ENCODE measurements at regions not wholly inside any gene's neighbourhood (a gene's known extent, or its start where the extent isn't known, plus 50 kb on each side); places are given as distances from the start of the nearest gene placed in this dataset. TPM values are rescaled to one million over a fixed set of nuclear protein-coding genes. Genes with fewer than 3 reads are reported as not detected.
"Not testable (repeated sequence)": the region's sequence is repeated elsewhere in the genome, so short reads cannot be mapped to it uniquely, and the experiment has no call there.

DNA sequence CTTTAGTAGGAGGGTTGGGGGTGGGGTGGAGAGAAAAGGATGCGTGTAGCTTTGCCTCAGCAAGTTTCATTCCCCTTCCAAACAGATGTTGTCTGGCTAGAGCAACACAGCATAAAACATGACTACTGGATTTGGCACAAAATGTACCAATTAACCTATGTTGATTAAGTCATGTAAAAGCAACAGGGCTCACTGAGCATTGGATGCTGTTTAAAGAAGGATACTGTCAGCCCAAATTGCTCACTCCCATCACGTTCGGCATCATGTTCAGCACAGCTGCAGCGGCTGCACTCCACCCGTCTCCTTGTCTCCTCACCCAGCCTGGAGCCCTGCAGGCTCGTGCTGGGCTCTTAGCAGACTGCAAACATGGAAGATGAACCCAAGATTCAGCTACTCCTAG lies 77.5 kb downstream of the DLEU7 start:
- Histone ChIP-seq H3K4me2 (ENCODE audit: insufficient read depth, low read length) (no peak overlapping the region), H2AFZ (ENCODE audit: low read length) (no peak overlapping the region), H3K79me2 (ENCODE audit: insufficient read depth, low read length) (no peaks in the 10 kb centered on the region), H3K9me3 (ENCODE audit: low read depth, low read length) (no peaks in the 10 kb centered on the region), H4K20me1 (ENCODE audit: insufficient read depth, low read length) (no peaks in the 10 kb centered on the region), H3K4me1 (ENCODE audit: insufficient read depth, low read length) (no peaks in the 10 kb centered on the region), H3K36me3 (ENCODE audit: insufficient read depth, low read length) (no peaks in the 10 kb centered on the region), H3K27ac (ENCODE audit: low read depth, low read length) (no peak overlapping the region), H3K27me3 (ENCODE audit: insufficient read depth, low read length) (no peaks in the 10 kb centered on the region), H3K4me3 (ENCODE audit: insufficient read depth, low read length) (no peak overlapping the region)
- TF ChIP-seq, protein P1, sequence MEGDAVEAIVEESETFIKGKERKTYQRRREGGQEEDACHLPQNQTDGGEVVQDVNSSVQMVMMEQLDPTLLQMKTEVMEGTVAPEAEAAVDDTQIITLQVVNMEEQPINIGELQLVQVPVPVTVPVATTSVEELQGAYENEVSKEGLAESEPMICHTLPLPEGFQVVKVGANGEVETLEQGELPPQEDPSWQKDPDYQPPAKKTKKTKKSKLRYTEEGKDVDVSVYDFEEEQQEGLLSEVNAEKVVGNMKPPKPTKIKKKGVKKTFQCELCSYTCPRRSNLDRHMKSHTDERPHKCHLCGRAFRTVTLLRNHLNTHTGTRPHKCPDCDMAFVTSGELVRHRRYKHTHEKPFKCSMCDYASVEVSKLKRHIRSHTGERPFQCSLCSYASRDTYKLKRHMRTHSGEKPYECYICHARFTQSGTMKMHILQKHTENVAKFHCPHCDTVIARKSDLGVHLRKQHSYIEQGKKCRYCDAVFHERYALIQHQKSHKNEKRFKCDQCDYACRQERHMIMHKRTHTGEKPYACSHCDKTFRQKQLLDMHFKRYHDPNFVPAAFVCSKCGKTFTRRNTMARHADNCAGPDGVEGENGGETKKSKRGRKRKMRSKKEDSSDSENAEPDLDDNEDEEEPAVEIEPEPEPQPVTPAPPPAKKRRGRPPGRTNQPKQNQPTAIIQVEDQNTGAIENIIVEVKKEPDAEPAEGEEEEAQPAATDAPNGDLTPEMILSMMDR (IDR thresholded peaks at IDR 0.05; ENCODE audit: extremely low read depth, low read depth, low read length): no peak
- DNase-seq (ENCODE audit: insufficient read length, low spot score, missing footprints): no peak

DNA sequence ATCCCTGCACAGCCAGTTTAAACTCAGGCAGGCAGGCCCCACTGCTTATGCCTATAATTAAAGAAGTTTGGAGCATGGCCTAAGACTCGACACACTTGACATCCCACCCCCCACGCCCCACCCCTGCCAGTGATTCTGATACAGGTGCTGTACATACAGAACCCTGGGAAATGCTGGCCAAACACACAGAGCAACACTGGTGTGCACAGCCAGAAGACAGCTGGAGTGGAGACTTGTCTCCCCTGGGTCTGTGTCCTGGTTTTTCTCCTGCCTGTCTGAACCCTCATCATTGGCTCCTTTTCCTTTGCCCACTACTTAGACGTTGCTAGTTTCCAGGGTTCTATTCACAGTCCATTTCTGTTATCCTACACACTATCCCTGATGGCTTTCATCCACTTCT lies 76.8 kb downstream of the DLEU7 start:
- TF ChIP-seq, protein P1 (IDR thresholded peaks at IDR 0.05; ENCODE audit: extremely low read depth, low read depth, low read length): no peak
- no peaks in the 10 kb centered on the region for H3K4me1 ChIP-seq (ENCODE audit: insufficient read depth, low read length)
- no peaks in the 10 kb centered on the region for H3K9me3 ChIP-seq (ENCODE audit: low read depth, low read length)
- H3K4me2 ChIP-seq (ENCODE audit: insufficient read depth, low read length): no peak overlapping the region
- no peak overlapping the region for H3K27ac ChIP-seq (ENCODE audit: low read depth, low read length)
- no peak overlapping the region for H3K4me3 ChIP-seq (ENCODE audit: insufficient read depth, low read length)
- no peaks in the 10 kb centered on the region for H3K36me3 ChIP-seq (ENCODE audit: insufficient read depth, low read length)
- no peaks in the 10 kb centered on the region for H4K20me1 ChIP-seq (ENCODE audit: insufficient read depth, low read length)
- no peaks in the 10 kb centered on the region for H3K79me2 ChIP-seq (ENCODE audit: insufficient read depth, low read length)
- no peaks in the 10 kb centered on the region for H3K27me3 ChIP-seq (ENCODE audit: insufficient read depth, low read length)
- H2AFZ ChIP-seq (ENCODE audit: low read length): no peak overlapping the region
- no peak for DNase-seq (ENCODE audit: insufficient read length, low spot score, missing footprints)

DNA sequence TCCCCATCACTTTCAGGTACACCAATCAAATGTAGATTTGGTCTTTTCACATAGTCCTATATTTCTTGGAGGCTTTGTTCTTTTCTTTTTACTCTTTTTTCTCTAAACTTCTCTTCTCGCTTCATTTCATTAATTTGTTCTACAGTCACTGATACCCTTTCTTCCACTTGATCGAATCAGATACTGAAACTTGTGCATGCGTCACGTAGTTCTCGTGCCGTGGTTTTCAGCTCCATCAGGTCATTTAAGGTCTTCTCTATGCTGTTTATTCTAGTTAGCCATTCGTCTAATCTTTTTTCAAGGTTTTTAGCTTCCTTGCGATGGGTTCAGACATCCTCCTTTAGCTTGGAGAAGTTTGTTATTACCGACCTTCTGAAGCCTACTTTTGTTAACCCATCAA lies 70.6 kb downstream of the DLEU7 start:
- H3K4me1 ChIP-seq (ENCODE audit: insufficient read depth, low read length); DNase-seq (ENCODE audit: insufficient read length, low spot score, missing footprints); H3K79me2 ChIP-seq (ENCODE audit: insufficient read depth, low read length): not testable (repeated sequence)

More for the DNA sequence above, 70.6 kb downstream of the DLEU7 start:
- H4K20me1 ChIP-seq (ENCODE audit: insufficient read depth, low read length); H3K27ac ChIP-seq (ENCODE audit: low read depth, low read length); H3K9me3 ChIP-seq (ENCODE audit: low read depth, low read length); H3K36me3 ChIP-seq (ENCODE audit: insufficient read depth, low read length); H3K4me2 ChIP-seq (ENCODE audit: insufficient read depth, low read length); H2AFZ ChIP-seq (ENCODE audit: low read length); H3K27me3 ChIP-seq (ENCODE audit: insufficient read depth, low read length); H3K4me3 ChIP-seq (ENCODE audit: insufficient read depth, low read length): not testable (repeated sequence)

Small RNAs in the stretch of these regions (small RNA-seq; reads per million reads assigned to genes)
- gene RF02109 (not detected), gene RF02110 (not detected)

Data from osteoblast (primary cell).